PFSK-1 (cell line): ENCODE measurements at regions not wholly inside any gene's neighbourhood (a gene's known extent, or its start where the extent isn't known, plus 50 kb on each side); places are given as distances from the start of the nearest gene placed in this dataset.

Experiments used
- FOXP2 ChIP-seq: optimal IDR thresholded peaks from 2 replicates; pipeline ENCODE3; 2011; ENCODE audit warnings: borderline replicate concordance, control low read depth, inconsistent platforms; ENCODE audit not compliant: insufficient read depth; ENCODE audit errors: extremely low read length, extremely low read depth
- POLR2AphosphoS5 ChIP-seq: IDR thresholded peaks from 2 replicates; pipeline ENCODE4 v1.6.1; 2012; ENCODE audit warnings: low read depth, mild to moderate bottlenecking, control low read depth, low read length, moderate library complexity
- SIN3A ChIP-seq: IDR thresholded peaks from 2 replicates; pipeline ENCODE4 v1.6.1; 2012; ENCODE audit warnings: mild to moderate bottlenecking, low read length, moderate library complexity, borderline replicate concordance; ENCODE audit not compliant: insufficient read depth
- TAF1 ChIP-seq: IDR thresholded peaks from 2 replicates; pipeline ENCODE4 v1.6.1; 2012; ENCODE audit warnings: low read length, control low read depth, borderline replicate concordance; ENCODE audit not compliant: insufficient read depth
- TF ChIP-seq, protein P1 (sequence below), 2 experiments: IDR thresholded peaks; 2 replicates each; pipeline versions ENCODE4 v1.6.1 to v1.8.0; 2011 to 2012; ENCODE audit warnings: low read depth in 2 of 2, low read length in 2 of 2, control low read depth in 1 of 2, inconsistent platforms in 1 of 2, mild to moderate bottlenecking in 1 of 2, moderate library complexity in 1 of 2; ENCODE audit not compliant: insufficient read depth in 1 of 2

DNA sequence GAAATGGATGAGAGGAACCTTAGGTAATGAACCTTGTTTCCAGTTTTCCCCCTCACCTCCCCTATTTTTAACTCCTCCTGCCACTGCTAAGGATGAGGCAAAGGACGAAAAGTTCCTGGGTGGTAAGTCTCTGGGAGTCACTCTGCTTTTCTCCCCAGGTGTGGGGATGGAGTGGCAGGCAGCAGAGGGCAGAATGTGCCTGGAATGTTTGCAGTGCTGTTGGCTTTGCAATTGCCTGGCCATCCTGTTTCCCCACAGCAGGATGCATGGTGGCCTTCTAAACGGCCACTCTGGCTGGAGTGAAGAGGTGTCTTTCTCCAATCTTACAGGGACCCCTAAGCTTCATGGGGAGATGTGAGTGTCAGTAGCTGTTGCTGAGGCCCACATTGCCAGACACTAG lies 432.5 kb upstream of the ZFHX3 start:
- TF ChIP-seq POLR2AphosphoS5 (no peak), TAF1 (no peak), FOXP2 (no peak), SIN3A (no peak)
- TF ChIP-seq, protein P1, sequence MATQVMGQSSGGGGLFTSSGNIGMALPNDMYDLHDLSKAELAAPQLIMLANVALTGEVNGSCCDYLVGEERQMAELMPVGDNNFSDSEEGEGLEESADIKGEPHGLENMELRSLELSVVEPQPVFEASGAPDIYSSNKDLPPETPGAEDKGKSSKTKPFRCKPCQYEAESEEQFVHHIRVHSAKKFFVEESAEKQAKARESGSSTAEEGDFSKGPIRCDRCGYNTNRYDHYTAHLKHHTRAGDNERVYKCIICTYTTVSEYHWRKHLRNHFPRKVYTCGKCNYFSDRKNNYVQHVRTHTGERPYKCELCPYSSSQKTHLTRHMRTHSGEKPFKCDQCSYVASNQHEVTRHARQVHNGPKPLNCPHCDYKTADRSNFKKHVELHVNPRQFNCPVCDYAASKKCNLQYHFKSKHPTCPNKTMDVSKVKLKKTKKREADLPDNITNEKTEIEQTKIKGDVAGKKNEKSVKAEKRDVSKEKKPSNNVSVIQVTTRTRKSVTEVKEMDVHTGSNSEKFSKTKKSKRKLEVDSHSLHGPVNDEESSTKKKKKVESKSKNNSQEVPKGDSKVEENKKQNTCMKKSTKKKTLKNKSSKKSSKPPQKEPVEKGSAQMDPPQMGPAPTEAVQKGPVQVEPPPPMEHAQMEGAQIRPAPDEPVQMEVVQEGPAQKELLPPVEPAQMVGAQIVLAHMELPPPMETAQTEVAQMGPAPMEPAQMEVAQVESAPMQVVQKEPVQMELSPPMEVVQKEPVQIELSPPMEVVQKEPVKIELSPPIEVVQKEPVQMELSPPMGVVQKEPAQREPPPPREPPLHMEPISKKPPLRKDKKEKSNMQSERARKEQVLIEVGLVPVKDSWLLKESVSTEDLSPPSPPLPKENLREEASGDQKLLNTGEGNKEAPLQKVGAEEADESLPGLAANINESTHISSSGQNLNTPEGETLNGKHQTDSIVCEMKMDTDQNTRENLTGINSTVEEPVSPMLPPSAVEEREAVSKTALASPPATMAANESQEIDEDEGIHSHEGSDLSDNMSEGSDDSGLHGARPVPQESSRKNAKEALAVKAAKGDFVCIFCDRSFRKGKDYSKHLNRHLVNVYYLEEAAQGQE (IDR thresholded peaks at IDR 0.05; ENCODE audit: insufficient read depth in 1 of 2, low read depth in 2 of 2, low read length in 2 of 2) = no peak

DNA sequence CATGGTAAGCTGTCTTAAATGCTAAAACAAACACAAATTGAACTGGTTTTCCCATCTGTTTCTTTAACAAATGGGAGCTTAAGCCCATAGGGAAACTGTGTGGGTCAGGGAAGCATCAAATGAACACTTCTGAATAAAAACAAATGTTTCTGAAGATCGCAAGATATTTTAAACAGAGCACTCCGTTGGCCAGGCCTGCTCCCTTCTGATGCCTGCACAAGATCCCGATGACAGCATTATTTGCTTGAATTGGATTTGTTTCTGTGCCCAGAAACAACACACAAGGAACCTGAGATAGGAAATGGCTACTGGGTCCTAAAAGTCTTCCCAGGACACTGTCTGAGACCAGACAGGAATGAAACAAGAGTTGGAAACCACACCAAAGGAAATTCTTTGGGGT lies 425.8 kb upstream of the ZFHX3 start:
- TF ChIP-seq SIN3A (no peak), POLR2AphosphoS5 (no peak), TAF1 (no peak), FOXP2 (no peak)
- TF ChIP-seq, protein P1 (IDR thresholded peaks at IDR 0.05; ENCODE audit: insufficient read depth in 1 of 2, low read depth in 2 of 2, low read length in 2 of 2) = no peak

DNA sequence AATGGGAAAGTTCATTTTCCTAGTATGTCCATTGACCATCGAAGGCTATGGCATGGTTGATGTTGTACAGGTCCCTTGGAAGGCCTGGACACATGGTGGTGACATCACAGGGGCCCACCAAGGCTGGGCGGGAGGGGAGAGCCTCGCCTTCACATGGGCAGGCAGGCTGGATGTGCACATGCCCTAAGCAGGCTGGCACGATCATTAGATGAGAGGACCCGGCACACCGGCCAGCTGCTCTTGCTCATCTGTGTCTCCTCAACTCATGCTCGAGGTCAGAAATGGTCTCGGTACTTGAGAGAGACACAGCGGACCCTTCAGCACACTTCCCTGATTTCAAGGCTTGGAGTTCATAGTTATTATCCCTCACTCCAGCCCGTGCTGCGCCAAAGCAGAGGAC lies 416.9 kb upstream of the ZFHX3 start:
- no peak for TF ChIP-seq TAF1
- TF ChIP-seq SIN3A = no peak

DNA sequence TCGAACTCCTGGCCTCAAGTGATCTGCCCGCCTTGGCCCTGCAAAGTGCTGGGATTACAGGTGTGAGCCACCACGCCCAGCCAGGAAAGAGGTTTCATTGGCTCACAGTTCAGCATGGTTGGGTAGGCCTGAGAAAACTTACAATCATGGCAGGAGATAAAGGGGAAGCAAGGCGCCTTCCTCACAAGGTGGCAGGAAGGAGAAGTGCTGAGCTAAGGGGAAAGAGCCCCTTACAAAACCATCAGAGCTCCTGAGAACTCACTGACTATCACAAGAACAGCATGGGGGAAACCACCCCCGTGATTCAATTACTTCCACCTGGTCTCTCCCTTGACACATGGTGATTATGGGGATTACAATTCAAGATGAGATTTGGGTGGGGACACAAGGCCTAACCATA lies 411.7 kb upstream of the ZFHX3 start:
- no peak for TF ChIP-seq TAF1
- no peak for TF ChIP-seq SIN3A
- TF ChIP-seq POLR2AphosphoS5 = no peak
- TF ChIP-seq, protein P1 (IDR thresholded peaks at IDR 0.05; ENCODE audit: insufficient read depth in 1 of 2, low read depth in 2 of 2, low read length in 2 of 2) = no peak
- no peak for TF ChIP-seq FOXP2

DNA sequence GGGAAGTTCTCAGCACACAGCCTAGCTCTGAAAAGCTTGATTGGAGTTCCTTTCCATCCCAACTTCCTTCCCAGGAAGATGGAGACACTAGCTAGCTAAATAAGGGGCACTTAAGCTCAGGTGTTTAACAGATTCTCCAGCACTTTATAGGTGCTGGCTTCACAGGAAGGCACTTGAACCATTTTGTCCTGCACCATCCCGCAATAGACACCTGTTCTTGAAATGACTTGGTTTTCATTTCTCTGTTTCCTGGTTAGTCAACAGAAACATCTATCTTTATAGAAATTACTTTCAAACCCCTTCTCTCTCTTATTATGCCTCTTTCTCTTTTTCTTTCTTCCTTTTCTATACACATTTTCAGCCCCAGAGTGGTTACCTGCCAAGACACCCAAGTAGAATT lies 409.9 kb upstream of the ZFHX3 start:
- no peak for TF ChIP-seq POLR2AphosphoS5
- TF ChIP-seq TAF1 = no peak
- no peak for TF ChIP-seq SIN3A
- TF ChIP-seq, protein P1 (IDR thresholded peaks at IDR 0.05; ENCODE audit: insufficient read depth in 1 of 2, low read depth in 2 of 2, low read length in 2 of 2) = no peak
- no peak for TF ChIP-seq FOXP2
